ENCODE measurements at regions not wholly inside any gene's neighbourhood (a gene's known extent, or its start where the extent isn't known, plus 50 kb on each side); places are given as distances from the start of the nearest gene placed in this dataset.

DNA sequence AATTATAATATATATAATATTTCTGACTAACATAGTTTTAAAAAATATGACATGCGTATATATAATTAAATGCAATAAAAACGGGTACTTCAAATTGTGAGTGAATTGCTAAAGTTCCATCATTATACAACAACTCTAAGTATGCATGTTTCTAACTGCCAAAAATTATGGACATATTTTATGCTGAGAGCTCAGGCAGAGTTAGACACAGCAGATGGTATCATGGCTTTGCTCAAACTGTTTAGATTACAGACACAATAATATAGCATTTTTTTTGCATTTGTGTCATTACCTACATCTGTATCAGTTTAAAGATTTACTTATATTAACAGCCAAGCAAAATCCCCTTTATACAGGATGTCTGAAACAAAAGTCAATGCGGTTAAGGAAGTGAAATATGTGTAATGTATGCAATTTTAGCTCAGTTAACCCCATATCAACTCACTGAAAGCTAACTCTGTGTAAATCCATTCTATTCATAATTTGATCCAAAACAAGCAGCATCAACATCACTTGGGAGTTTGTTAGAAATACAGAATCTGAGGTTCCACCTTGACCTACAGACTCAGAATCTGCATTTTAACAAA is 119.1 kb upstream of the CNKSR2 start:
- no peak for TF ChIP-seq ZNF302 (CRISPR knock-in tag; IDR thresholded peaks at IDR 0.05)
- no peak for TF ChIP-seq EHF (CRISPR knock-in tag; IDR thresholded peaks at IDR 0.05)
- TF ChIP-seq, protein P1, sequence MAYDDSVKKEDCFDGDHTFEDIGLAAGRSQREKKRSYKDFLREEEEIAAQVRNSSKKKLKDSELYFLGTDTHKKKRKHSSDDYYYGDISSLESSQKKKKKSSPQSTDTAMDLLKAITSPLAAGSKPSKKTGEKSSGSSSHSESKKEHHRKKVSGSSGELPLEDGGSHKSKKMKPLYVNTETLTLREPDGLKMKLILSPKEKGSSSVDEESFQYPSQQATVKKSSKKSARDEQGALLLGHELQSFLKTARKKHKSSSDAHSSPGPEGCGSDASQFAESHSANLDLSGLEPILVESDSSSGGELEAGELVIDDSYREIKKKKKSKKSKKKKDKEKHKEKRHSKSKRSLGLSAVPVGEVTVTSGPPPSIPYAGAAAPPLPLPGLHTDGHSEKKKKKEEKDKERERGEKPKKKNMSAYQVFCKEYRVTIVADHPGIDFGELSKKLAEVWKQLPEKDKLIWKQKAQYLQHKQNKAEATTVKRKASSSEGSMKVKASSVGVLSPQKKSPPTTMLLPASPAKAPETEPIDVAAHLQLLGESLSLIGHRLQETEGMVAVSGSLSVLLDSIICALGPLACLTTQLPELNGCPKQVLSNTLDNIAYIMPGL (CRISPR knock-in tag; IDR thresholded peaks at IDR 0.05; ENCODE audit: borderline replicate concordance): no peak
- TF ChIP-seq NPAS2 (CRISPR knock-in tag; IDR thresholded peaks at IDR 0.05; ENCODE audit: borderline replicate concordance): no peak
- no peak for TF ChIP-seq RFX5 (IDR thresholded peaks at IDR 0.05)
- no peak for TF ChIP-seq RARB (CRISPR knock-in tag; IDR thresholded peaks at IDR 0.05)
- no peak for TF ChIP-seq MYC (IDR thresholded peaks at IDR 0.05; ENCODE audit: borderline replicate concordance, low read length)
- TF ChIP-seq SMC3 (IDR thresholded peaks at IDR 0.05): no peak
- no peak for TF ChIP-seq CHD2 (IDR thresholded peaks at IDR 0.05; ENCODE audit: low read length, partially characterized antibody)
- no peak for TF ChIP-seq BHLHE40 (IDR thresholded peaks at IDR 0.05; ENCODE audit: low read depth, low read length)
- no peak for TF ChIP-seq REST (IDR thresholded peaks at IDR 0.05)
- TF ChIP-seq HOXB5 (CRISPR knock-in tag; IDR thresholded peaks at IDR 0.05): no peak
- no peak for TF ChIP-seq HOXA7 (CRISPR knock-in tag; IDR thresholded peaks at IDR 0.05)
- TF ChIP-seq NR3C1 (IDR thresholded peaks at IDR 0.05): no peak
- no peak for TF ChIP-seq ZC3H11A (IDR thresholded peaks at IDR 0.05)
- no peak for TF ChIP-seq HOXB13 (CRISPR knock-in tag; IDR thresholded peaks at IDR 0.05; ENCODE audit: low read depth)
- no peak for TF ChIP-seq ZFP36 (IDR thresholded peaks at IDR 0.05; ENCODE audit: borderline replicate concordance, partially characterized antibody)
- H3K27ac ChIP-seq: no peak overlapping the region
- ATAC-seq: no peak
- no peak overlapping the region for H3K4me2 ChIP-seq
- H3K4me1 ChIP-seq: no peaks in the 10 kb centered on the region
- 60% methylated on average over 3 of the region's 3 CpGs for WGBS (ENCODE audit: missing lambda C conversion rate)
- H3K9me3 ChIP-seq: no peaks in the 10 kb centered on the region
- no peak overlapping the region for H3K4me3 ChIP-seq
- no peak for FAIRE-seq
- POLR2A ChIA-PET: interaction anchor here (0.6 kb wide), 1 partner anchor 27 kb away, joined by 3 read pairs; no protein-coding TSS in a partner anchor
- no peak for DNase-seq (ENCODE audit: low read depth in 1 of 2, low spot score in 1 of 2)
- CTCF ChIA-PET: no interaction called here

DNA sequence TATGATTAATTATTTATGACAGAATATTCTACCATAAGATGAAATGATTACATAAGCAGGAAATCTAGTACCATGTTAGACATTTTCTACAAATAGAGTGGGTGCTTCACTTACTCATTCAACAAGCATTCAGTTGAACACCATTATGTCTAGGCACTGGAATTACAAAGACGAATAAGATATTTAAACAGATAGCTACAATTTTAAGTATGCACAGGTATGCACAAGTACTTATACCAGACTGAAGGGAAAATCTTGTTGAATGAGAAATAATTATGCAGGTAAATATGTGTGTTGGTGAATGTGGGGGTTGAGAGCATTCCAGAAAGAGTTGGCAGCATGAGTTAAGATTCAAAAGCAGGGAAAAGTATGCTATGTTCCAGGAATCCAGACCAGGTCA is 107.3 kb upstream of the CNKSR2 start:
- ChIA-PET POLR2A (no interaction called here), CTCF (no interaction called here)
- H3K4me2 ChIP-seq: no peak overlapping the region
- no peak overlapping the region for H3K4me3 ChIP-seq
- DNase-seq (ENCODE audit: low read depth in 1 of 2, low spot score in 1 of 2) (no peak), ATAC-seq (no peak), FAIRE-seq (no peak)
- H3K9me3 ChIP-seq: no peaks in the 10 kb centered on the region; the same call in 2 of the 3 replicates
- H3K4me1 ChIP-seq: no peaks in the 10 kb centered on the region
- WGBS (ENCODE audit: missing lambda C conversion rate): 14% methylated on average over 1 of the region's 1 CpG
- H3K27ac ChIP-seq: no peak overlapping the region
- TF ChIP-seq FOXS1 (CRISPR knock-in tag; IDR thresholded peaks at IDR 0.05): no peak
- no peak for TF ChIP-seq PBX3 (IDR thresholded peaks at IDR 0.05)
- no peak for TF ChIP-seq KDM1A (IDR thresholded peaks at IDR 0.05; ENCODE audit: low read depth)
- TF ChIP-seq ZNF302 (CRISPR knock-in tag; IDR thresholded peaks at IDR 0.05): no peak
- TF ChIP-seq NPAS2 (CRISPR knock-in tag; IDR thresholded peaks at IDR 0.05; ENCODE audit: borderline replicate concordance): no peak
- no peak for TF ChIP-seq TP53 (CRISPR knock-in tag; IDR thresholded peaks at IDR 0.05)
- TF ChIP-seq MAZ (IDR thresholded peaks at IDR 0.05; ENCODE audit: borderline replicate concordance, low read depth, low read length): no peak
- TF ChIP-seq CBX8 (IDR thresholded peaks at IDR 0.05): no peak
- no peak for TF ChIP-seq RAD21 (conservative IDR thresholded peaks at IDR 0.05 in 1 of 2, IDR thresholded peaks at IDR 0.05 in 1 of 2)
- no peak for TF ChIP-seq CHD4 (IDR thresholded peaks at IDR 0.05; ENCODE audit: borderline replicate concordance)
- no peak for TF ChIP-seq HOXA7 (CRISPR knock-in tag; IDR thresholded peaks at IDR 0.05)
- TF ChIP-seq CBX2 (IDR thresholded peaks at IDR 0.05; ENCODE audit: borderline replicate concordance, low read depth): no peak
- no peak for TF ChIP-seq SREBF2 (IDR thresholded peaks at IDR 0.05)
- no peak for TF ChIP-seq ESRRA (IDR thresholded peaks at IDR 0.05; ENCODE audit: borderline replicate concordance, low read length)
- TF ChIP-seq TFCP2L1 (CRISPR knock-in tag; IDR thresholded peaks at IDR 0.05): no peak
- TF ChIP-seq, protein P2, sequence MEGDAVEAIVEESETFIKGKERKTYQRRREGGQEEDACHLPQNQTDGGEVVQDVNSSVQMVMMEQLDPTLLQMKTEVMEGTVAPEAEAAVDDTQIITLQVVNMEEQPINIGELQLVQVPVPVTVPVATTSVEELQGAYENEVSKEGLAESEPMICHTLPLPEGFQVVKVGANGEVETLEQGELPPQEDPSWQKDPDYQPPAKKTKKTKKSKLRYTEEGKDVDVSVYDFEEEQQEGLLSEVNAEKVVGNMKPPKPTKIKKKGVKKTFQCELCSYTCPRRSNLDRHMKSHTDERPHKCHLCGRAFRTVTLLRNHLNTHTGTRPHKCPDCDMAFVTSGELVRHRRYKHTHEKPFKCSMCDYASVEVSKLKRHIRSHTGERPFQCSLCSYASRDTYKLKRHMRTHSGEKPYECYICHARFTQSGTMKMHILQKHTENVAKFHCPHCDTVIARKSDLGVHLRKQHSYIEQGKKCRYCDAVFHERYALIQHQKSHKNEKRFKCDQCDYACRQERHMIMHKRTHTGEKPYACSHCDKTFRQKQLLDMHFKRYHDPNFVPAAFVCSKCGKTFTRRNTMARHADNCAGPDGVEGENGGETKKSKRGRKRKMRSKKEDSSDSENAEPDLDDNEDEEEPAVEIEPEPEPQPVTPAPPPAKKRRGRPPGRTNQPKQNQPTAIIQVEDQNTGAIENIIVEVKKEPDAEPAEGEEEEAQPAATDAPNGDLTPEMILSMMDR (IDR thresholded peaks at IDR 0.05): no peak
- TF ChIP-seq ZSCAN20 (CRISPR knock-in tag; IDR thresholded peaks at IDR 0.05): no peak

Measured in A549 (cell line).